ENCODE measurements at regions not wholly inside any gene's neighbourhood (a gene's known extent, or its start where the extent isn't known, plus 50 kb on each side); places are given as distances from the start of the nearest gene placed in this dataset.
"Not testable (repeated sequence)": the region's sequence is repeated elsewhere in the genome, so short reads cannot be mapped to it uniquely, and the experiment has no call there.

DNA sequence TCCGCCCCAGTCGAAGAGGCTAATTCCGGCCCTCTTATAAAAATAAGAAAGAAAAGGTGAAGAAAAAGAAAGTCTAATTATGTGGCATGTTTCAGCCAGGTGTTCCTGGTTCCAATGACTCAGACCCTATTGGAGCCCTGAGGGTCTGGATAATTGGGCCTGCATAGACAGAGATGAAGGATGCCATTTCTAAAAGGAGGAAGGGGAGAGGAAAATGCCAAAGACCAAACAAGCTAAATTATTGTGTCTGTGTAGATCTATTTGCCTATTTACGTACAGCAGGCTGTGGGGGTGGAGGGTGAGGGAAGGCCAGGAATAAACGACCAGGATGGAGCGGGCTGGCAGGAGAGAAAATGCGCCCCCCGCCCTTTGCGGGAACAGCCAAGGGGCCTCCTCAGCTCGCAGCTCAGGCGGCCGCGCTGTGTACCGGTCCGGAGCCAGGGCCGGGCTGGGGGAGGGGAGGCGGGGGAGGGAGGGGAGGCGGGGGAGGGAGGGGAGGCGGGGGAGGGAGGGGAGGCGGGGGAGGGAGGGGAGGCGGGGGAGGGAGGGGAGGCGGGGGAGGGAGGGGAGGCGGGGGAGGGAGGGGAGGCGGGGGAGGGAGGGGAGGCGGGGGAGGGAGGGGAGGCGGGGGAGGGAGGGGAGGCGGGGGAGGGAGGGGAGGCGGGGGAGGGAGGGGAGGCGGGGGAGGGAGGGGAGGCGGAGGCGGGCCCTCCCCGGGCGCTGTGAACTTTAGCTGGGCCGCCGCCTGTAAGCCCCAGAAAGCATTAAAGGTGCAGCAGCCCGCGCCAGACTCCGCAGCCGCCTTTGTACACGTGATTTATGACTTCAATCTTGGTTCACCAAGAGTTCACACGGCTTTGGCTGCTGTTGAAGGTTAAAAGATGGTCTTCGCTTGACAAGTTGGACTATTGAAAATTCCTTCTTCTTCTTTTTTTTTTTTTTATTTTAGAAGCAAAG, 113.0 kb upstream of the FOXD4L5 start:
- TF ChIP-seq, protein P1, sequence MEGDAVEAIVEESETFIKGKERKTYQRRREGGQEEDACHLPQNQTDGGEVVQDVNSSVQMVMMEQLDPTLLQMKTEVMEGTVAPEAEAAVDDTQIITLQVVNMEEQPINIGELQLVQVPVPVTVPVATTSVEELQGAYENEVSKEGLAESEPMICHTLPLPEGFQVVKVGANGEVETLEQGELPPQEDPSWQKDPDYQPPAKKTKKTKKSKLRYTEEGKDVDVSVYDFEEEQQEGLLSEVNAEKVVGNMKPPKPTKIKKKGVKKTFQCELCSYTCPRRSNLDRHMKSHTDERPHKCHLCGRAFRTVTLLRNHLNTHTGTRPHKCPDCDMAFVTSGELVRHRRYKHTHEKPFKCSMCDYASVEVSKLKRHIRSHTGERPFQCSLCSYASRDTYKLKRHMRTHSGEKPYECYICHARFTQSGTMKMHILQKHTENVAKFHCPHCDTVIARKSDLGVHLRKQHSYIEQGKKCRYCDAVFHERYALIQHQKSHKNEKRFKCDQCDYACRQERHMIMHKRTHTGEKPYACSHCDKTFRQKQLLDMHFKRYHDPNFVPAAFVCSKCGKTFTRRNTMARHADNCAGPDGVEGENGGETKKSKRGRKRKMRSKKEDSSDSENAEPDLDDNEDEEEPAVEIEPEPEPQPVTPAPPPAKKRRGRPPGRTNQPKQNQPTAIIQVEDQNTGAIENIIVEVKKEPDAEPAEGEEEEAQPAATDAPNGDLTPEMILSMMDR (IDR thresholded peaks at IDR 0.05 in 2 of 3, conservative IDR thresholded peaks at IDR 0.05 in 1 of 3; ENCODE audit: borderline replicate concordance in 1 of 3, insufficient read depth in 1 of 3, low read depth in 2 of 3, low read length in 2 of 3), result not testable (repeated sequence)
- not testable (repeated sequence) for TF ChIP-seq FOSL1 (IDR thresholded peaks at IDR 0.05; ENCODE audit: low read depth); JUND (IDR thresholded peaks at IDR 0.05); SP1 (IDR thresholded peaks at IDR 0.05; ENCODE audit: low read depth)
- TF ChIP-seq, protein P2, sequence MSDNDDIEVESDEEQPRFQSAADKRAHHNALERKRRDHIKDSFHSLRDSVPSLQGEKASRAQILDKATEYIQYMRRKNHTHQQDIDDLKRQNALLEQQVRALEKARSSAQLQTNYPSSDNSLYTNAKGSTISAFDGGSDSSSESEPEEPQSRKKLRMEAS (IDR thresholded peaks at IDR 0.05), result not testable (repeated sequence)
